ENCODE measurements at regions not wholly inside any gene's neighbourhood (a gene's known extent, or its start where the extent isn't known, plus 50 kb on each side); places are given as distances from the start of the nearest gene placed in this dataset.

- no peak for TF ChIP-seq CTCF (conservative IDR thresholded peaks at IDR 0.05; ENCODE audit: low read length)
- TF ChIP-seq EZH2phosphoT487 (IDR thresholded peaks at IDR 0.05; ENCODE audit: borderline replicate concordance), result no peak
Observed at GRCh38 chr9:36521148-36521547, 51.5 kb upstream of the MELK start.
